Neural progenitor cell (in vitro differentiated cells): ENCODE measurements at regions not wholly inside any gene's neighbourhood (a gene's known extent, or its start where the extent isn't known, plus 50 kb on each side); places are given as distances from the start of the nearest gene placed in this dataset.

Experiments used
- EZH2 ChIP-seq: fragments of 200-600 bp; sonication (generic); IDR thresholded peaks from 2 replicates; pipeline ENCODE4 v1.6.1; 2017; ENCODE audit warnings: antibody characterized with exemption, mild to moderate bottlenecking, moderate library complexity
- EZH2phosphoT487 ChIP-seq: fragments of 200-600 bp; sonication (generic); IDR thresholded peaks from 2 replicates; pipeline ENCODE4 v1.6.1; 2017; ENCODE audit warnings: antibody characterized with exemption
- TF ChIP-seq, protein P1 (sequence below): fragments of 200-600 bp; sonication (generic); IDR thresholded peaks from 2 replicates; pipeline ENCODE4 v1.5.1; 2017; ENCODE audit warnings: antibody characterized with exemption, mild to moderate bottlenecking

DNA sequence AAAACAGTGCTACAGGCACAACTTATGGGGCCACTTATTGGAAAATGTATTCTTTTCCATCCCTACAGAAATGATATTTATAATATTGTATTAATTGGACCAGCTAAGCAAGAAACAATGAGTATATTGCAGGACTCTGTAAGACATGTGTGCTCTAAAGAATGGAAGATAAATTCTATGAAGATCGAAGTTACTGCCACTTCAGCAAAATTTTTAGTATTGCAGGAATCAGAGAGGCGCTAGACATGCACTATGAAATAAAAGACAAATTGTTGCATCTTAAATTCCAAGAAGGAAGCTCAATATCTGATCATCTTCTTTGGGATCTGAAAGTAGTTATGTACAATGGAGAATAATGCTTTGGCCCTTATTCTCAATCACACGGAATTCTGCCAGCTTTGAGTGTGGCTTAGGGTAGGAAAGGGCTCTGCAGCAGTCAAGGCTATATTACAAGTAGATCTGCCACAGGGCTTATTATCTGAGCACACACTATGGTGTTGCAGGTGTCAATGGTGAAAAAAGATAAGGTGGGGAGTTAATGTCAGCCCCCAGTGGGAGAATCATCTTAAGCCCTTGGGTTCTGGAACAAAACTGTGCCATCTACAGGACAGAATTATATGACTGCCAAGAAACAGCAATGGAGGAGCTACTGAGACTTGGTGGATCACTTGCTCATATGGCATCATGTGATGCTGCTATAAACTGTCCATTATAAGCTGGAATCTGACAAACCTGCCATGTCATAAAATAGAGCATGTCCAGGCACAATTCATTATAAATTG is 334.0 kb upstream of the NDST3 start:
- TF ChIP-seq, protein P1, sequence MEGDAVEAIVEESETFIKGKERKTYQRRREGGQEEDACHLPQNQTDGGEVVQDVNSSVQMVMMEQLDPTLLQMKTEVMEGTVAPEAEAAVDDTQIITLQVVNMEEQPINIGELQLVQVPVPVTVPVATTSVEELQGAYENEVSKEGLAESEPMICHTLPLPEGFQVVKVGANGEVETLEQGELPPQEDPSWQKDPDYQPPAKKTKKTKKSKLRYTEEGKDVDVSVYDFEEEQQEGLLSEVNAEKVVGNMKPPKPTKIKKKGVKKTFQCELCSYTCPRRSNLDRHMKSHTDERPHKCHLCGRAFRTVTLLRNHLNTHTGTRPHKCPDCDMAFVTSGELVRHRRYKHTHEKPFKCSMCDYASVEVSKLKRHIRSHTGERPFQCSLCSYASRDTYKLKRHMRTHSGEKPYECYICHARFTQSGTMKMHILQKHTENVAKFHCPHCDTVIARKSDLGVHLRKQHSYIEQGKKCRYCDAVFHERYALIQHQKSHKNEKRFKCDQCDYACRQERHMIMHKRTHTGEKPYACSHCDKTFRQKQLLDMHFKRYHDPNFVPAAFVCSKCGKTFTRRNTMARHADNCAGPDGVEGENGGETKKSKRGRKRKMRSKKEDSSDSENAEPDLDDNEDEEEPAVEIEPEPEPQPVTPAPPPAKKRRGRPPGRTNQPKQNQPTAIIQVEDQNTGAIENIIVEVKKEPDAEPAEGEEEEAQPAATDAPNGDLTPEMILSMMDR, result peak; percentile 61
- no peak for TF ChIP-seq EZH2
- TF ChIP-seq EZH2phosphoT487, result no peak
